GM12864 (cell line): ENCODE measurements at regions not wholly inside any gene's neighbourhood (a gene's known extent, or its start where the extent isn't known, plus 50 kb on each side); places are given as distances from the start of the nearest gene placed in this dataset.
"Not testable (repeated sequence)": the region's sequence is repeated elsewhere in the genome, so short reads cannot be mapped to it uniquely, and the experiment has no call there.

Experiments
- DNase-seq: peaks from one replicate; pipeline ENCODE4 v3.0.0-alpha.2; 2011; ENCODE audit warnings: low read depth
- H3K4me3 ChIP-seq: 2 replicates; pipeline ENCODE4 v1.5.1; 2011; ENCODE audit warnings: mild to moderate bottlenecking, low read depth, low read length, control low read depth
- CTCF ChIP-seq: IDR thresholded peaks from 2 replicates; pipeline ENCODE4 v1.5.1; 2011; ENCODE audit warnings: low read depth, mild to moderate bottlenecking, moderate library complexity, low read length, control low read depth, inconsistent platforms; ENCODE audit errors: missing control alignments

GRCh38 chr11:134724106-134724778 lies 312.2 kb upstream of the B3GAT1 start:
- DNase-seq: no peak
- TF ChIP-seq CTCF: no peak

GRCh38 chr11:134720691-134721070 lies 308.6 kb upstream of the B3GAT1 start:
- H3K4me3 ChIP-seq, DNase-seq: not testable (repeated sequence)

More at GRCh38 chr11:134724106-134724778, 312.2 kb upstream of the B3GAT1 start:
- no peak overlapping the region for H3K4me3 ChIP-seq

GRCh38 chr11:134719940-134720690 lies 308.1 kb upstream of the B3GAT1 start:
- not testable (repeated sequence) for DNase-seq, H3K4me3 ChIP-seq

DNA sequence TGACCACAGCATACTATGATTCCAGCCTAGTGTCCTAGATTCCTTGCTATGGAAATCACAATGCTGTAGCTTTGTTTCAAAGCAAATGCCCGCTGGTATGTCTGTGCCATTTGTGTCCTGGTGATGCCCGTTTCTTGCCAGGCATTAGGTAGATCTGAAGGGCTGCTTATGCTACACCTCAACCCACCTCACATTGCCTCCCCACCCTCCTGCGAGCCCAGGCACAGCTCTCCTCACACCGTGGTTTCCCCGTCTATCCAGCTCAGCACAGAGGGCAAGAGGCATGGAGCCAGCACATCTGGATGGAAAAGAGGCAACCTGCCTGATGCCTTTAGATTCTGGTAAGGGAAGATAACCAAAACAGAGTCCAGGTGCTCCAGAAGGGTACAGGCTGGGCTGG lies 307.4 kb upstream of the B3GAT1 start:
- H3K4me3 ChIP-seq: no peak overlapping the region
- no peak for TF ChIP-seq CTCF
- DNase-seq: no peak

DNA sequence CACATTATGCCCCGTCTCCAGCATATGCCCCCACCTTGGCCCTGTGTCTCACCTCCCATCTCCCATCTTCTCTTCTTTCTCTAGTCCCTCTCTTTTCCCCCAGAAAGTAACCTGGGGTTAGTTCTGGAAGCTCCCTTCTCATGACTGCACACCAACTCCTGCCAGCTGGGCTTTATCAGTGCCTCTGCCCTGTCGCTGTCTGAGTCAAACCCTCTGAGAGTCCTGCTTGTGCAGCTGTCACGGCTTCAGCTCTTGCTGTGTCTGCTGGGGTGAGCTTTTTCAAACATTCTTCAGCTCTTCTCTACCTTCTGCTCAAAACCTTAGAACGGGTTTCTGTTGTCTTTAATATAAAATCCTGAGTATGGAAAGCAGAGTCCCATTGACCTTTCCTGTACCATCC lies 304.5 kb upstream of the B3GAT1 start:
- TF ChIP-seq CTCF: no peak
- H3K4me3 ChIP-seq: no peak overlapping the region
- no peak for DNase-seq

- no peak overlapping the region for H3K4me3 ChIP-seq
- no peak for DNase-seq
- TF ChIP-seq CTCF: no peak
Measured at GRCh38 chr11:134714021-134714656, 302.1 kb upstream of the B3GAT1 start.

GRCh38 chr11:134712228-134713145 lies 300.4 kb upstream of the B3GAT1 start:
- no peak for DNase-seq
- H3K4me3 ChIP-seq: no peak overlapping the region
- TF ChIP-seq CTCF: no peak
